H9 (cell line): ENCODE measurements at regions not wholly inside any gene's neighbourhood (a gene's known extent, or its start where the extent isn't known, plus 50 kb on each side); places are given as distances from the start of the nearest gene placed in this dataset.
A peak's percentile ranks its signal among the peaks of the same experiment; 100 is the strongest.

Experiments
- DNase-seq: peaks from one replicate; pipeline ENCODE4 v3.0.0-alpha.2; 2017
- H2AFZ ChIP-seq: one replicate; pipeline ENCODE4 v1.6.1; 2013; ENCODE audit warnings: mild to moderate bottlenecking, low read length, control low read depth, moderate library complexity
- H2AK5ac ChIP-seq: 2 replicates; pipeline ENCODE4 v1.6.1; 2013; ENCODE audit warnings: low read length, control low read depth, mixed read lengths; ENCODE audit not compliant: insufficient read length
- H2BK120ac ChIP-seq: one replicate; pipeline ENCODE4 v1.6.1; 2013; ENCODE audit warnings: low read depth, mild to moderate bottlenecking, low read length, control low read depth, inconsistent platforms; ENCODE audit not compliant: poor library complexity, severe bottlenecking
- H2BK12ac ChIP-seq: 2 replicates; pipeline ENCODE4 v1.6.1; 2013; ENCODE audit warnings: low read length, control low read depth, mixed read lengths, low read depth; ENCODE audit not compliant: insufficient read length
- H2BK15ac ChIP-seq: 2 replicates; pipeline ENCODE4 v1.6.1; 2013; ENCODE audit warnings: low read depth, low read length, control low read depth
- H2BK20ac ChIP-seq: one replicate; pipeline ENCODE4 v1.6.1; 2013; ENCODE audit warnings: low read depth, mild to moderate bottlenecking, low read length, control low read depth, inconsistent platforms; ENCODE audit not compliant: poor library complexity, severe bottlenecking
- H2BK5ac ChIP-seq: 2 replicates; pipeline ENCODE4 v1.6.1; 2013; ENCODE audit warnings: low read length, control low read depth, mixed read lengths; ENCODE audit not compliant: insufficient read length
- H3K14ac ChIP-seq: 2 replicates; pipeline ENCODE4 v1.6.1; 2013; ENCODE audit warnings: low read length, control low read depth; ENCODE audit not compliant: insufficient read depth
- H3K18ac ChIP-seq: 2 replicates; pipeline ENCODE4 v1.6.1; 2013; ENCODE audit warnings: low read depth, mild to moderate bottlenecking, mixed read lengths, low read length, control low read depth; ENCODE audit not compliant: insufficient read length
- H3K23ac ChIP-seq: 2 replicates; pipeline ENCODE4 v1.6.1; 2013; ENCODE audit warnings: low read length, control low read depth, mixed read lengths, low read depth; ENCODE audit not compliant: insufficient read length
- H3K23me2 ChIP-seq: 2 replicates; pipeline ENCODE4 v1.6.1; 2013; ENCODE audit warnings: low read depth, mild to moderate bottlenecking, mixed read lengths, low read length, control low read depth; ENCODE audit not compliant: insufficient read length, poor library complexity, severe bottlenecking
- H3K27ac ChIP-seq: 2 replicates; pipeline ENCODE4 v1.5.1; 2013; ENCODE audit warnings: low read length, control low read depth, mixed read lengths, low read depth; ENCODE audit not compliant: insufficient read length
- H3K27me3 ChIP-seq: 2 replicates; pipeline ENCODE4 v1.6.1; 2013; ENCODE audit warnings: low read length, control low read depth, inconsistent platforms; ENCODE audit not compliant: insufficient read depth
- H3K4ac ChIP-seq: 2 replicates; pipeline ENCODE4 v1.6.1; 2013; ENCODE audit warnings: low read depth, mild to moderate bottlenecking, control low read depth, inconsistent platforms, low read length, moderate library complexity
- H3K4me1 ChIP-seq: 2 replicates; pipeline ENCODE4 v1.6.1; 2013; ENCODE audit warnings: low read length, control low read depth, inconsistent platforms; ENCODE audit not compliant: insufficient read depth
- H3K4me2 ChIP-seq: 2 replicates; pipeline ENCODE4 v1.6.1; 2013; ENCODE audit warnings: low read length, control low read depth, mixed read lengths; ENCODE audit not compliant: insufficient read length, insufficient read depth
- H3K56ac ChIP-seq: 2 replicates; pipeline ENCODE4 v1.6.1; 2013; ENCODE audit warnings: low read depth, mild to moderate bottlenecking, mixed read lengths, low read length, control low read depth; ENCODE audit not compliant: insufficient read length
- H3K79me1 ChIP-seq: 2 replicates; pipeline ENCODE4 v1.6.1; 2013; ENCODE audit warnings: low read depth, mild to moderate bottlenecking, moderate library complexity, low read length, control low read depth, inconsistent platforms; ENCODE audit not compliant: insufficient read depth, poor library complexity, severe bottlenecking
- H3K79me2 ChIP-seq: 2 replicates; pipeline ENCODE4 v1.6.1; 2013; ENCODE audit warnings: low read length, control low read depth, inconsistent platforms; ENCODE audit not compliant: insufficient read depth
- H3K9ac ChIP-seq: 2 replicates; pipeline ENCODE4 v1.6.1; 2013; ENCODE audit warnings: low read length, control low read depth, mixed read lengths; ENCODE audit not compliant: insufficient read length; ENCODE audit errors: extremely low read depth
- H3K9me3 ChIP-seq: one replicate; pipeline ENCODE4 v1.6.1; 2013; ENCODE audit warnings: low read depth, low read length, inconsistent platforms; ENCODE audit not compliant: control insufficient read depth
- H3T11ph ChIP-seq: one replicate; pipeline ENCODE4 v1.6.1; 2013; ENCODE audit warnings: mild to moderate bottlenecking, low read length, control low read depth, inconsistent platforms
- H4K20me1 ChIP-seq: one replicate; pipeline ENCODE4 v1.6.1; 2013; ENCODE audit not compliant: control insufficient read depth, insufficient read length, insufficient read depth
- H4K5ac ChIP-seq: 2 replicates; pipeline ENCODE4 v1.6.1; 2013; ENCODE audit warnings: low read depth, mild to moderate bottlenecking, mixed read lengths, low read length, control low read depth; ENCODE audit not compliant: insufficient read length
- H4K8ac ChIP-seq: replicated peaks from 2 replicates; pipeline ENCODE4 v1.6.1; 2013; ENCODE audit warnings: low read length, control low read depth, mixed read lengths, low read depth; ENCODE audit not compliant: insufficient read length
- H4K91ac ChIP-seq: 2 replicates; pipeline ENCODE4 v1.6.1; 2013; ENCODE audit warnings: low read depth, mild to moderate bottlenecking, moderate library complexity, mixed read lengths, low read length, control low read depth; ENCODE audit not compliant: insufficient read length
- H3K27ac Mint-ChIP-seq, 3 experiments: 2 replicates in 2 of 3; 3 replicates in 1 of 3; pipeline ENCODE4 v1.8.0; 2020 to 2021; ENCODE audit warnings: mixed read lengths in 3 of 3, mild to moderate bottlenecking in 1 of 3, moderate library complexity in 1 of 3
- H3K27me3 Mint-ChIP-seq: 2 replicates; pipeline ENCODE4 v1.8.0; 2021; ENCODE audit warnings: low read depth, mild to moderate bottlenecking, moderate library complexity, mixed read lengths
- H3K36me3 Mint-ChIP-seq, 3 experiments: 2 replicates in 2 of 3; 3 replicates in 1 of 3; pipeline ENCODE4 v1.8.0; 2020 to 2021; ENCODE audit warnings: low read depth in 3 of 3, mixed read lengths in 3 of 3; ENCODE audit not compliant: insufficient read depth in 1 of 3
- H3K4me1 Mint-ChIP-seq, 2 experiments: 2 replicates each; pipeline ENCODE4 v1.8.0; 2020; ENCODE audit warnings: mixed read lengths in 2 of 2
- H3K4me3 Mint-ChIP-seq, 2 experiments: 2 replicates in 1 of 2; 3 replicates in 1 of 2; pipeline ENCODE4 v1.8.0; 2020 to 2021; ENCODE audit warnings: mild to moderate bottlenecking in 2 of 2, mixed read lengths in 2 of 2, moderate library complexity in 1 of 2
- H3K9me3 Mint-ChIP-seq, 2 experiments: 2 replicates in 1 of 2; 3 replicates in 1 of 2; pipeline ENCODE4 v1.8.0; 2020; ENCODE audit warnings: mild to moderate bottlenecking in 2 of 2, mixed read lengths in 2 of 2, moderate library complexity in 1 of 2
- TF ChIP-seq, protein P1 (sequence below): fragments of 200-600 bp; sonication (generic); conservative IDR thresholded peaks from 3 replicates; pipeline ENCODE4 v1.8.0; 2021; ENCODE audit warnings: antibody characterized with exemption, mild to moderate bottlenecking

- TF ChIP-seq, protein P1, sequence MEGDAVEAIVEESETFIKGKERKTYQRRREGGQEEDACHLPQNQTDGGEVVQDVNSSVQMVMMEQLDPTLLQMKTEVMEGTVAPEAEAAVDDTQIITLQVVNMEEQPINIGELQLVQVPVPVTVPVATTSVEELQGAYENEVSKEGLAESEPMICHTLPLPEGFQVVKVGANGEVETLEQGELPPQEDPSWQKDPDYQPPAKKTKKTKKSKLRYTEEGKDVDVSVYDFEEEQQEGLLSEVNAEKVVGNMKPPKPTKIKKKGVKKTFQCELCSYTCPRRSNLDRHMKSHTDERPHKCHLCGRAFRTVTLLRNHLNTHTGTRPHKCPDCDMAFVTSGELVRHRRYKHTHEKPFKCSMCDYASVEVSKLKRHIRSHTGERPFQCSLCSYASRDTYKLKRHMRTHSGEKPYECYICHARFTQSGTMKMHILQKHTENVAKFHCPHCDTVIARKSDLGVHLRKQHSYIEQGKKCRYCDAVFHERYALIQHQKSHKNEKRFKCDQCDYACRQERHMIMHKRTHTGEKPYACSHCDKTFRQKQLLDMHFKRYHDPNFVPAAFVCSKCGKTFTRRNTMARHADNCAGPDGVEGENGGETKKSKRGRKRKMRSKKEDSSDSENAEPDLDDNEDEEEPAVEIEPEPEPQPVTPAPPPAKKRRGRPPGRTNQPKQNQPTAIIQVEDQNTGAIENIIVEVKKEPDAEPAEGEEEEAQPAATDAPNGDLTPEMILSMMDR: no peak
- Histone ChIP-seq H2BK120ac (no peak overlapping the region), H3T11ph (no peak overlapping the region), H3K4me2 (peak overlapping the region; percentile 79), H3K18ac (no peak overlapping the region), H2BK20ac (no peak overlapping the region), H3K23ac (no peak overlapping the region), H3K9ac (no peak overlapping the region), H3K27ac (no peak overlapping the region), H3K56ac (no peak overlapping the region), H3K4ac (no peak overlapping the region), H2AFZ (no peak overlapping the region), H4K91ac (no peak overlapping the region), H4K8ac (no peak overlapping the region), H3K9me3 (no peaks in the 10 kb centered on the region), H2BK5ac (no peak overlapping the region), H3K4me1 (peaks cover 2% of the 10 kb centered on the region; the same call in 1 of the 2 replicates), H2AK5ac (no peak overlapping the region), H2BK12ac (no peak overlapping the region), H4K20me1 (no peaks in the 10 kb centered on the region), H3K23me2 (peaks cover 8% of the 10 kb centered on the region), H2BK15ac (no peak overlapping the region), H3K79me2 (no peaks in the 10 kb centered on the region), H3K79me1 (no peaks in the 10 kb centered on the region), H3K27me3 (no peaks in the 10 kb centered on the region), H4K5ac (no peak overlapping the region), H3K14ac (no peak overlapping the region)
- peaks cover 60 to 64% of the 10 kb centered on the region in 2 experiments for H3K4me1 Mint-ChIP-seq
- H3K9me3 Mint-ChIP-seq: no peaks in the 10 kb centered on the region
- H3K36me3 Mint-ChIP-seq: no peaks in the 10 kb centered on the region; a peak in 1 of 7 replicates
- H3K27me3 Mint-ChIP-seq: no peaks in the 10 kb centered on the region
- H3K4me3 Mint-ChIP-seq: peak overlapping the region; percentile 83 to 86
- peak overlapping the region in 1 of 3 experiments; percentile 95; a peak in 3 of 7 replicates for H3K27ac Mint-ChIP-seq
- DNase-seq: no peak
Observed at GRCh38 chr18:34492652-34493051, 217.4 kb upstream of the DTNA start.
